ENCODE measurements at regions not wholly inside any gene's neighbourhood (a gene's known extent, or its start where the extent isn't known, plus 50 kb on each side); places are given as distances from the start of the nearest gene placed in this dataset.

GRCh38 chrX:39518476-39519029, 579.2 kb downstream of the BCOR start:
- POLR2A ChIA-PET (ENCODE audit: unreplicated experiment) = no interaction called here
- H3K4me2 ChIP-seq (ENCODE audit: low read depth, low read length) = no peak overlapping the region

More at GRCh38 chrX:39518476-39519029, 579.2 kb downstream of the BCOR start:
- Histone ChIP-seq H3K9me3 (ENCODE audit: control insufficient read depth, insufficient read depth, low read length) (no peaks in the 10 kb centered on the region; the same call in 1 of the 2 replicates), H2BK15ac (ENCODE audit: low read depth, low read length) (no peak overlapping the region), H3K23ac (ENCODE audit: low read depth, low read length) (no peak overlapping the region), H3K36me3 (ENCODE audit: control insufficient read depth, insufficient read depth, low read length) (no peaks in the 10 kb centered on the region), H4K5ac (ENCODE audit: low read depth, low read length) (no peak overlapping the region), H3K79me1 (ENCODE audit: low read depth in 1 of 2, low read length in 2 of 2) (no peaks in the 10 kb centered on the region), H3K27ac (ENCODE audit: insufficient read depth, low read length) (no peak overlapping the region), H2AK5ac (ENCODE audit: low read depth, low read length) (no peak overlapping the region), H4K8ac (ENCODE audit: low read depth in 2 of 2, low read length in 2 of 2) (no peak overlapping the region), H4K20me1 (ENCODE audit: insufficient read depth, low read length) (no peaks in the 10 kb centered on the region), H3K27me3 (ENCODE audit: control insufficient read depth, insufficient read depth, low read length) (peaks cover 39% of the 10 kb centered on the region), H3K56ac (ENCODE audit: extremely low read depth, insufficient read depth, low read length) (no peak overlapping the region), H3K9me1 (ENCODE audit: insufficient read depth, low read length) (no peaks in the 10 kb centered on the region), H3K4ac (ENCODE audit: low read depth, low read length) (no peak overlapping the region), H2BK120ac (ENCODE audit: low read depth, low read length) (no peak overlapping the region), H4K91ac (ENCODE audit: insufficient read depth, low read depth, low read length) (no peak overlapping the region), H2BK5ac (ENCODE audit: low read depth, low read length, poor library complexity, severe bottlenecking) (no peak overlapping the region), H3K9ac (ENCODE audit: low read depth, low read length) (no peak overlapping the region), H2AFZ (replicated peaks; ENCODE audit: low read length, poor library complexity) (no peak overlapping the region), H3K18ac (ENCODE audit: low read depth, low read length) (no peak overlapping the region), H3K4me1 (ENCODE audit: control insufficient read depth, insufficient read depth, low read length) (no peaks in the 10 kb centered on the region), H3K14ac (replicated peaks; ENCODE audit: low read depth, low read length) (no peak overlapping the region), H2BK20ac (ENCODE audit: low read depth, low read length) (no peak overlapping the region), H2AK9ac (replicated peaks; ENCODE audit: low read depth, low read length, poor library complexity) (no peak overlapping the region), H3K4me3 (ENCODE audit: insufficient read depth, low read depth, low read length) (no peak overlapping the region)
- no TSS peak for BruUV-seq (replicated peaks)
- in situ Hi-C loops (cut with MboI; ENCODE audit: low sequenced_read_pairs) = no loop called here
- CTCF ChIA-PET = no interaction called here
- TF ChIP-seq SMC3 (IDR thresholded peaks at IDR 0.05; ENCODE audit: low read depth, low read length) = no peak
- TF ChIP-seq, protein P1, sequence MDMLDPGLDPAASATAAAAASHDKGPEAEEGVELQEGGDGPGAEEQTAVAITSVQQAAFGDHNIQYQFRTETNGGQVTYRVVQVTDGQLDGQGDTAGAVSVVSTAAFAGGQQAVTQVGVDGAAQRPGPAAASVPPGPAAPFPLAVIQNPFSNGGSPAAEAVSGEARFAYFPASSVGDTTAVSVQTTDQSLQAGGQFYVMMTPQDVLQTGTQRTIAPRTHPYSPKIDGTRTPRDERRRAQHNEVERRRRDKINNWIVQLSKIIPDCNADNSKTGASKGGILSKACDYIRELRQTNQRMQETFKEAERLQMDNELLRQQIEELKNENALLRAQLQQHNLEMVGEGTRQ (IDR thresholded peaks at IDR 0.05; ENCODE audit: low read depth, low read length) = no peak
- no peak for TF ChIP-seq MAFK (IDR thresholded peaks at IDR 0.05; ENCODE audit: low read depth, low read length)
- no peak for TF ChIP-seq RAD21 (IDR thresholded peaks at IDR 0.05; ENCODE audit: low read length)
- TF ChIP-seq RCOR1 (IDR thresholded peaks at IDR 0.05; ENCODE audit: insufficient replicate concordance, low read length) = no peak
- no peak for TF ChIP-seq CHD1 (IDR thresholded peaks at IDR 0.05; ENCODE audit: low read depth, low read length)
- TF ChIP-seq RFX5 (IDR thresholded peaks at IDR 0.05; ENCODE audit: low read depth, low read length) = no peak
- no peak for TF ChIP-seq POLR2A (IDR thresholded peaks at IDR 0.05; ENCODE audit: low read depth, low read length)
- TF ChIP-seq NFE2L2 (IDR thresholded peaks at IDR 0.05; ENCODE audit: low read depth, low read length) = no peak
- TF ChIP-seq BHLHE40 (IDR thresholded peaks at IDR 0.05; ENCODE audit: low read depth, low read length) = no peak
- TF ChIP-seq, protein P2, sequence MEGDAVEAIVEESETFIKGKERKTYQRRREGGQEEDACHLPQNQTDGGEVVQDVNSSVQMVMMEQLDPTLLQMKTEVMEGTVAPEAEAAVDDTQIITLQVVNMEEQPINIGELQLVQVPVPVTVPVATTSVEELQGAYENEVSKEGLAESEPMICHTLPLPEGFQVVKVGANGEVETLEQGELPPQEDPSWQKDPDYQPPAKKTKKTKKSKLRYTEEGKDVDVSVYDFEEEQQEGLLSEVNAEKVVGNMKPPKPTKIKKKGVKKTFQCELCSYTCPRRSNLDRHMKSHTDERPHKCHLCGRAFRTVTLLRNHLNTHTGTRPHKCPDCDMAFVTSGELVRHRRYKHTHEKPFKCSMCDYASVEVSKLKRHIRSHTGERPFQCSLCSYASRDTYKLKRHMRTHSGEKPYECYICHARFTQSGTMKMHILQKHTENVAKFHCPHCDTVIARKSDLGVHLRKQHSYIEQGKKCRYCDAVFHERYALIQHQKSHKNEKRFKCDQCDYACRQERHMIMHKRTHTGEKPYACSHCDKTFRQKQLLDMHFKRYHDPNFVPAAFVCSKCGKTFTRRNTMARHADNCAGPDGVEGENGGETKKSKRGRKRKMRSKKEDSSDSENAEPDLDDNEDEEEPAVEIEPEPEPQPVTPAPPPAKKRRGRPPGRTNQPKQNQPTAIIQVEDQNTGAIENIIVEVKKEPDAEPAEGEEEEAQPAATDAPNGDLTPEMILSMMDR (conservative IDR thresholded peaks at IDR 0.05; ENCODE audit: low read depth, low read length) = no peak
- TF ChIP-seq, protein P3, sequence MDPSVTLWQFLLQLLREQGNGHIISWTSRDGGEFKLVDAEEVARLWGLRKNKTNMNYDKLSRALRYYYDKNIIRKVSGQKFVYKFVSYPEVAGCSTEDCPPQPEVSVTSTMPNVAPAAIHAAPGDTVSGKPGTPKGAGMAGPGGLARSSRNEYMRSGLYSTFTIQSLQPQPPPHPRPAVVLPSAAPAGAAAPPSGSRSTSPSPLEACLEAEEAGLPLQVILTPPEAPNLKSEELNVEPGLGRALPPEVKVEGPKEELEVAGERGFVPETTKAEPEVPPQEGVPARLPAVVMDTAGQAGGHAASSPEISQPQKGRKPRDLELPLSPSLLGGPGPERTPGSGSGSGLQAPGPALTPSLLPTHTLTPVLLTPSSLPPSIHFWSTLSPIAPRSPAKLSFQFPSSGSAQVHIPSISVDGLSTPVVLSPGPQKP (IDR thresholded peaks at IDR 0.05; ENCODE audit: borderline replicate concordance, low read depth, low read length) = no peak
- no peak for TF ChIP-seq FOS (IDR thresholded peaks at IDR 0.05; ENCODE audit: low read depth, low read length)
- no peak for TF ChIP-seq MXI1 (IDR thresholded peaks at IDR 0.05; ENCODE audit: borderline replicate concordance, low read depth, low read length)
- TF ChIP-seq CEBPB (IDR thresholded peaks at IDR 0.05; ENCODE audit: low read depth, low read length) = no peak
- no peak for TF ChIP-seq MAZ (IDR thresholded peaks at IDR 0.05; ENCODE audit: borderline replicate concordance, low read depth, low read length)
- dilution Hi-C loops (cut with HindIII; ENCODE audit: low sequenced_read_pairs, unreplicated experiment) = no loop called here
- intact Hi-C loops (cut with micrococcal nuclease) = no loop called here
- WGBS, 2 experiments (ENCODE audit: extremely low coverage in 2 of 2, insufficient read length in 1 of 2) = 45% methylated on average over 5 of the region's 16 CpGs; no CpG with 5 or more reads in 1 of the 2 experiments
- no peak for ATAC-seq (ENCODE audit: low read depth)
- no peak for DNase-seq

Data from IMR-90 (cell line).